Neural crest cell (in vitro differentiated cells): ENCODE measurements at regions not wholly inside any gene's neighbourhood (a gene's known extent, or its start where the extent isn't known, plus 50 kb on each side); places are given as distances from the start of the nearest gene placed in this dataset.

Experiments
- DNase-seq: peaks from one replicate; pipeline ENCODE4 v3.0.0; 2021; ENCODE audit warnings: low read depth, mixed read lengths, low spot score
- H3K27ac Mint-ChIP-seq: one replicate; pipeline ENCODE4 v1.8.0; 2021; ENCODE audit warnings: mild to moderate bottlenecking, mixed read lengths; ENCODE audit not compliant: unreplicated experiment
- H3K27me3 Mint-ChIP-seq: 2 replicates; pipeline ENCODE4 v1.8.0; 2021; ENCODE audit warnings: low read depth, mild to moderate bottlenecking, mixed read lengths
- H3K36me3 Mint-ChIP-seq: 2 replicates; pipeline ENCODE4 v1.8.0; 2021; ENCODE audit warnings: low read depth, mild to moderate bottlenecking, mixed read lengths
- H3K4me1 Mint-ChIP-seq: 2 replicates; pipeline ENCODE4 v1.8.0; 2021; ENCODE audit warnings: mixed read lengths
- H3K4me3 Mint-ChIP-seq: one replicate; pipeline ENCODE4 v1.8.0; 2021; ENCODE audit warnings: mild to moderate bottlenecking, mixed read lengths
- H3K9me3 Mint-ChIP-seq: 2 replicates; pipeline ENCODE4 v1.8.0; 2021; ENCODE audit warnings: mixed read lengths
- TF ChIP-seq, protein P1 (sequence below): fragments of 200-600 bp; sonication (generic); conservative IDR thresholded peaks from 2 replicates; pipeline ENCODE4 v1.5.0; 2021; ENCODE audit warnings: antibody characterized with exemption, mild to moderate bottlenecking

DNA sequence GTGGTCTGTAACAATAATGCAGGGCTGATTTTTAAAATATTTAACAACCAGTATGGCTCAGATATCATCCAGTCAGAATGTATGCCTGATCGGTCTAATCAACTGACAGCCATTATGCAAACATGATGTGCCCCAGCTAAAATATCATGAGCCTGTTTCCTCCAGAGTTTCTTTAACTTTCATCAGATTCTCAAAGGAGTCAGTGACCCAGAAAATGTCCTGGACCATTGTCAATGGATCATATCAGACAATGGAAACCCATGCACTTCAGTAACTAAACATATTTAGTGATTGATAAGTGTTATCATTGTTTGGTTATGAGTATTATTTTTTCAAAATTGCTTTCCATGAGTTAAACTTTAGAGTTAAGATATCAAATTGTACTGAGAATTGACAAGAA lies 173.5 kb downstream of the LMBRD1 start:
- Mint-ChIP-seq H3K27ac (no peak overlapping the region), H3K4me3 (no peak overlapping the region), H3K9me3 (no peaks in the 10 kb centered on the region), H3K27me3 (no peaks in the 10 kb centered on the region), H3K4me1 (no peaks in the 10 kb centered on the region), H3K36me3 (no peaks in the 10 kb centered on the region)
- TF ChIP-seq, protein P1, sequence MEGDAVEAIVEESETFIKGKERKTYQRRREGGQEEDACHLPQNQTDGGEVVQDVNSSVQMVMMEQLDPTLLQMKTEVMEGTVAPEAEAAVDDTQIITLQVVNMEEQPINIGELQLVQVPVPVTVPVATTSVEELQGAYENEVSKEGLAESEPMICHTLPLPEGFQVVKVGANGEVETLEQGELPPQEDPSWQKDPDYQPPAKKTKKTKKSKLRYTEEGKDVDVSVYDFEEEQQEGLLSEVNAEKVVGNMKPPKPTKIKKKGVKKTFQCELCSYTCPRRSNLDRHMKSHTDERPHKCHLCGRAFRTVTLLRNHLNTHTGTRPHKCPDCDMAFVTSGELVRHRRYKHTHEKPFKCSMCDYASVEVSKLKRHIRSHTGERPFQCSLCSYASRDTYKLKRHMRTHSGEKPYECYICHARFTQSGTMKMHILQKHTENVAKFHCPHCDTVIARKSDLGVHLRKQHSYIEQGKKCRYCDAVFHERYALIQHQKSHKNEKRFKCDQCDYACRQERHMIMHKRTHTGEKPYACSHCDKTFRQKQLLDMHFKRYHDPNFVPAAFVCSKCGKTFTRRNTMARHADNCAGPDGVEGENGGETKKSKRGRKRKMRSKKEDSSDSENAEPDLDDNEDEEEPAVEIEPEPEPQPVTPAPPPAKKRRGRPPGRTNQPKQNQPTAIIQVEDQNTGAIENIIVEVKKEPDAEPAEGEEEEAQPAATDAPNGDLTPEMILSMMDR = no peak
- no peak for DNase-seq

DNA sequence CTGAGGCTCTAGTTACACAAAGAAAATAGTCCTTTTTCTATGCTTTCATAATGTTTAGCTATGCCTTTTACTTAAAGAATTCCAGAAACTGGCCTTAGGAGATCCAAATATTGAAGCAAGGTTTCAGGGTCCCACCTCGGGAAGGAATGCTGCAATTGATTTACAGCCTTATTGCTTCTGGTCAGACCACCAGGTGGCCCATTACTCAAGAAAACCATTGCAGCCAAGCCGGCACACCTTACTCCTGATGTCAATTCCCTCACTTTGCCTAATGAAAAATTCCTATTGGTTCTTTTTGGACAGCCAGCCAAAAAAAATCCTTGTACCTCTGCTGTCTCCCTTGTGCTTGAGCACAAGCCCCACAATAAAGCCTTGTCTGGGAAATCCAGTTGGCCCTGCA lies 173.9 kb downstream of the LMBRD1 start:
- Mint-ChIP-seq H3K27me3 (no peaks in the 10 kb centered on the region), H3K27ac (no peak overlapping the region), H3K4me3 (no peak overlapping the region), H3K4me1 (no peaks in the 10 kb centered on the region), H3K9me3 (no peaks in the 10 kb centered on the region), H3K36me3 (no peaks in the 10 kb centered on the region)
- TF ChIP-seq, protein P1 = peak; percentile 29
- DNase-seq = no peak

DNA sequence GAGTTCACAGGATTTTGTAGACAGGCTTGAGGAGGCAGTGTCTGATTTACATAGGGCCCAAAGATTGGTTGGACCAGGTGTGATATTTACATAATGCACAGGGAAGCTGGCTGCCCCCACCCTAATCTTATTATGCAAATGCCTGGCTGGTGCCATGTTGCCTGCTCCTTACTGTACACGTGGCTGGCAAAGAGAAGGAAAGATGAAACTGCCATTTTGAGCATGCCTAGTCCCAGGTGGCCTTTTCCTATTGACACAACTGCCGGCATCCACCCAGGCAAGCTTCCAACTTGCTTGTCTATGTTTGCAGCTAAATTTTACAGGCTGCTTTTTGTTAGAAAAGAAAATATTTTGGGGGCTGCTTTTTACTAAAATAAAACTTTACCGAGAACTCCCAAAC lies 174.6 kb downstream of the LMBRD1 start:
- DNase-seq = no peak
- TF ChIP-seq, protein P1 = no peak
- no peak overlapping the region for H3K27ac Mint-ChIP-seq
- H3K36me3 Mint-ChIP-seq = no peaks in the 10 kb centered on the region
- no peaks in the 10 kb centered on the region for H3K9me3 Mint-ChIP-seq
- H3K27me3 Mint-ChIP-seq = no peaks in the 10 kb centered on the region
- H3K4me1 Mint-ChIP-seq = no peaks in the 10 kb centered on the region
- no peak overlapping the region for H3K4me3 Mint-ChIP-seq

GRCh38 chr6:69617163-69617562 lies 179.6 kb downstream of the LMBRD1 start:
- TF ChIP-seq, protein P1 = no peak
- no peak for DNase-seq
- no peaks in the 10 kb centered on the region for H3K36me3 Mint-ChIP-seq
- H3K4me1 Mint-ChIP-seq = no peaks in the 10 kb centered on the region
- peaks cover 2% of the 10 kb centered on the region for H3K9me3 Mint-ChIP-seq
- H3K4me3 Mint-ChIP-seq = no peak overlapping the region
- no peak overlapping the region for H3K27ac Mint-ChIP-seq
- H3K27me3 Mint-ChIP-seq = no peaks in the 10 kb centered on the region

DNA sequence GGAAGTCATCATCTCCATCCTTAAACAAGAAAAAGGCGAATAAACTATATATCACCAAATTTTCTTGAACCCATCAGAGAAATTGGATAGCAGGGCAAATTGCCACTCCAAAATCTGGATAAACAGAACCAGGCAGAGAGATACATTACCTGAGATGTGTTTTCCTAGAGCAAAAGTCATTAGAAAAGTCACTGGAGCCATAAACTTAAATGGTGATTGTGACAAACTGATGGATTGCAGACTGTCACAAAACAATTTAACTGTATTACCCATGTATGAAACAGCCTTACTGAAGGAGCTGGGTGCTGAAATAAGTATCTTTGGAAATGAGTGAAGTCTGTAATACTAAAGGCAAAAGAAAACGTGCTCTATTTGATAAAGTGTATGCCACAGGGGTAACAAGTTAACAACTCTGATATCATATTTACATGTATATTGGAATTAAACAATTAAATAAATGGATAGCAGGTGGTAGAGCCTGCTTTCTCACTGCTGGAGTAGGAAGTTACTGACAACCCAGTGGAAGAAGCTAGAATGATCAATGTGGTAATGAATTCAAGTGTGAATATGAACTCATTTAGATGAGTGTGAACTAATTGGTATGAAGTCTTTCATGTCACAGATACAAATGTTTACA lies 186.9 kb downstream of the LMBRD1 start:
- Mint-ChIP-seq H3K27ac (no peak overlapping the region), H3K4me1 (no peaks in the 10 kb centered on the region), H3K27me3 (no peaks in the 10 kb centered on the region), H3K4me3 (no peak overlapping the region), H3K36me3 (no peaks in the 10 kb centered on the region), H3K9me3 (peaks cover 5% of the 10 kb centered on the region)
- TF ChIP-seq, protein P1 = no peak
- DNase-seq = no peak
